ENCODE measurements at regions not wholly inside any gene's neighbourhood (a gene's known extent, or its start where the extent isn't known, plus 50 kb on each side); places are given as distances from the start of the nearest gene placed in this dataset.

- Mint-ChIP-seq H3K27ac (ENCODE audit: unreplicated experiment) (no peak overlapping the region), H3K36me3 (ENCODE audit: unreplicated experiment) (no peaks in the 10 kb centered on the region), H3K9me3 (ENCODE audit: unreplicated experiment) (no peaks in the 10 kb centered on the region), H3K27me3 (ENCODE audit: unreplicated experiment) (no peaks in the 10 kb centered on the region), H3K4me1 (ENCODE audit: unreplicated experiment) (no peaks in the 10 kb centered on the region), H3K4me3 (ENCODE audit: unreplicated experiment) (no peak overlapping the region)
- no peak for DNase-seq (ENCODE audit: extremely low spot score, unreplicated experiment)
- no peak for TF ChIP-seq CTCF (IDR thresholded peaks at IDR 0.05)
Measured at GRCh38 chr18:64982414-64983055, 768.3 kb upstream of the CDH7 start.

- Mint-ChIP-seq H3K4me3 (ENCODE audit: unreplicated experiment) (no peak overlapping the region), H3K27me3 (ENCODE audit: unreplicated experiment) (no peaks in the 10 kb centered on the region), H3K27ac (ENCODE audit: unreplicated experiment) (no peak overlapping the region), H3K4me1 (ENCODE audit: unreplicated experiment) (no peaks in the 10 kb centered on the region), H3K36me3 (ENCODE audit: unreplicated experiment) (no peaks in the 10 kb centered on the region), H3K9me3 (ENCODE audit: unreplicated experiment) (no peaks in the 10 kb centered on the region)
- no peak for DNase-seq (ENCODE audit: extremely low spot score, unreplicated experiment)
- no peak for TF ChIP-seq CTCF (IDR thresholded peaks at IDR 0.05)
Measured at GRCh38 chr18:64981915-64982314, 768.9 kb upstream of the CDH7 start.

GRCh38 chr18:64979791-64980190, 771.0 kb upstream of the CDH7 start:
- Mint-ChIP-seq H3K9me3 (ENCODE audit: unreplicated experiment) (no peaks in the 10 kb centered on the region), H3K4me3 (ENCODE audit: unreplicated experiment) (no peak overlapping the region), H3K27ac (ENCODE audit: unreplicated experiment) (no peak overlapping the region), H3K27me3 (ENCODE audit: unreplicated experiment) (no peaks in the 10 kb centered on the region), H3K36me3 (ENCODE audit: unreplicated experiment) (no peaks in the 10 kb centered on the region), H3K4me1 (ENCODE audit: unreplicated experiment) (no peaks in the 10 kb centered on the region)
- no peak for TF ChIP-seq CTCF (IDR thresholded peaks at IDR 0.05)
- DNase-seq (ENCODE audit: extremely low spot score, unreplicated experiment) = no peak

GRCh38 chr18:64974391-64975125, 776.3 kb upstream of the CDH7 start:
- Mint-ChIP-seq H3K36me3 (ENCODE audit: unreplicated experiment) (no peaks in the 10 kb centered on the region), H3K27me3 (ENCODE audit: unreplicated experiment) (no peaks in the 10 kb centered on the region), H3K27ac (ENCODE audit: unreplicated experiment) (no peak overlapping the region), H3K9me3 (ENCODE audit: unreplicated experiment) (no peaks in the 10 kb centered on the region), H3K4me3 (ENCODE audit: unreplicated experiment) (no peak overlapping the region), H3K4me1 (ENCODE audit: unreplicated experiment) (no peaks in the 10 kb centered on the region)
- TF ChIP-seq CTCF (IDR thresholded peaks at IDR 0.05) = no peak
- DNase-seq (ENCODE audit: extremely low spot score, unreplicated experiment) = no peak

GRCh38 chr18:64972545-64972944, 778.3 kb upstream of the CDH7 start:
- Mint-ChIP-seq H3K27me3 (ENCODE audit: unreplicated experiment) (no peaks in the 10 kb centered on the region), H3K9me3 (ENCODE audit: unreplicated experiment) (no peaks in the 10 kb centered on the region), H3K4me3 (ENCODE audit: unreplicated experiment) (no peak overlapping the region), H3K4me1 (ENCODE audit: unreplicated experiment) (no peaks in the 10 kb centered on the region), H3K36me3 (ENCODE audit: unreplicated experiment) (no peaks in the 10 kb centered on the region), H3K27ac (ENCODE audit: unreplicated experiment) (no peak overlapping the region)
- DNase-seq (ENCODE audit: extremely low spot score, unreplicated experiment) = no peak
- TF ChIP-seq CTCF (IDR thresholded peaks at IDR 0.05) = no peak

Data from osteocyte (in vitro differentiated cells).